Endometrium (tissue), 2 donors: ENCODE measurements at regions not wholly inside any gene's neighbourhood (a gene's known extent, or its start where the extent isn't known, plus 50 kb on each side); places are given as distances from the start of the nearest gene placed in this dataset.
"Not testable (repeated sequence)": the region's sequence is repeated elsewhere in the genome, so short reads cannot be mapped to it uniquely, and the experiment has no call there.

Source experiments
- FAIRE-seq: peaks from 2 replicates; lab custom pipeline; 2012; peaks lifted over from hg19 to GRCh38; lab: Jason Lieb, UNC
- donor health status: control.
- donor health status: control.

DNA sequence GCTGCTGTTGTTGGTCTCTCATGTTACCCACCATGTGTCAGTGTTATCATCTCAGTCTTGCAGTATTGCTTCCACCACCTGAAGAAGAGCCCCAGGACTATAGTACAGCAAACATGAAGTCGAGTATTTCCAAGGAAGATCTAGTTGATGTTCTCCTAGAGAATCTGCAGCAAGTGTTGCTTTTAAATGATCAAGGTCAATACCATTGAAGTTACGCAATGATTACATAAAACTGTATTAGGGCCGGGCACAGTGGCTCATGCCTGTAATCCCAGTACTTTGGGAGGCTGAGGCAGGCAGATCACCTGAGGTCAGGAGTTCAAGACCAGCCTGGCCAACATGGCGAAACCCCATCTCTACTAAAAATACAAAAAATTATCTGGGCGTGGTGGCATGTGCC is 173.9 kb downstream of the TJP1 start:
- not testable (repeated sequence) for FAIRE-seq

DNA sequence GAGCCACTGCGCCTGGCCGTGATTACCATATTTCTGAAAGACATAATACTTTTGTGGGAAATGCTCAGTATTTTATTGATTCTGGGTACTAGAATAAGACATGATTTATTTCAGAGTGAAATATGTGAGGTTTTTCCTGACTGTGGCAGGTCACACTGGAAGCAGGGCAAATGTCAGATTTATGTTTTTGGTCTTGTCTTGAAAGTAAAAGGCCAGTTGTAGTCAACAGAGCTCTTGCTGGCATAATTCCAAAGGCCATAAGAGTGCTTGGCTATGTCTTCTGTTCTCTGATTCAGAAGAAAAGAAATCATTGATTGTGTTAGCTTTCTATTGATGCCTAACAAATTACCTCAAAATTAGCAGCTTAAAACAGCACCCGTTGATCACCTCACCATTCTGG is 176.4 kb downstream of the TJP1 start:
- FAIRE-seq: no peak

DNA sequence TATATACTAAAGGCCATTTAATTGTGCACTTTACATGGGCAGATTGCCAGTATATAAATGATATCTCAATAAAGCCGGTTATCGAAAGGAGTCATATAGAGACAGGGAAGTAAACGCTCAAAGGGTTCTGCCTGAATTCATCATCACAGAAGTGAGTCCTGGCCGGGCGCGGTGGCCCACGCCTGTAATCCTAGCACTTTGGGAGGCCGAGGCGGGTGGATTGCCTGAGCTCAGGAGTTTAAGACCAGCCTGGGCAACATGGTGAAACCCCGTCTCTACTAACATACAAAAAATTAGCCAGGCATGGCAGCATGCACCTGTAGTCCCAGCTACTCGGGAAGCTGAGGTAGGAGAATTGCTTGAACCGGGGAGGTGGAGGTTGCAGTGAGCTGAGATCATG is 177.9 kb downstream of the TJP1 start:
- FAIRE-seq: not testable (repeated sequence)

DNA sequence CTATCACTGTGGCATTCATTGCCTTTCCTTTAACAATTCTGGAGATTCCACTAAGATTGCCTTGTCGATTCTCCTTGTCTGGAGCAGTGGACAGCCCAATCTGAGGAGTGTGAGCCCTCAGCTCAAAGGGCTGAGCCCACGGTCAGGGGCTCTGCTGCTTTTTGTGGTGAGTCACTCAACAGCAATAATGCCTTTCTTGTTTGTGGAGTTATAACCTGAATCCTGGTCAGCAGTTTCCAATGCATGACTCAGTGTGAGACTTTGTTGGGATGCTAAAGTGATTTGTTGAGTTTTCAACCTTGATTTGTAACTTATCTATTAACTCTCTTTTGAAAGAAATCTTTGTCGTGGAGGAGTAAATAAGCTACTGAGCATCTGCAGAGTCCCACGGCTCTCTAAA is 183.5 kb downstream of the TJP1 start:
- FAIRE-seq: no peak

DNA sequence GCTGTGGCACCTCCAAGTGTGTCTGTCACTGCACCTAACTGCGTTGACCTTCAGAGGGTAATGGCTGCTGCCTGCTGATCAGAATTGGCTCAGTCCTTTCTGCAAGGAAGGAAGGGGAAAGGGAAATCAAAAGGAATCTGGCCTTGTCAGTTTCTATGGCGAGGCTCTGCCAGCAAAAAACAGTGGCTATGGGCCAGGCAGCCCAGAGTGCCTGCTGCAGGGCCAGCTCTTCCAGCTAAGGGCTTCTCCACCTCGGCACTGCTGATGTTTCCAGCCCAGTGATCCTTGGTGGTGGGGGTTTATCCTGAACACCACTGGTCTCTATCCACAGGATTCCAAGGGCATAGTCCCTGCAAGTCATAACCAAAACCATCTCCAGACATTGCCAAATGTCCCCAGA is 184.3 kb downstream of the TJP1 start:
- no peak for FAIRE-seq

DNA sequence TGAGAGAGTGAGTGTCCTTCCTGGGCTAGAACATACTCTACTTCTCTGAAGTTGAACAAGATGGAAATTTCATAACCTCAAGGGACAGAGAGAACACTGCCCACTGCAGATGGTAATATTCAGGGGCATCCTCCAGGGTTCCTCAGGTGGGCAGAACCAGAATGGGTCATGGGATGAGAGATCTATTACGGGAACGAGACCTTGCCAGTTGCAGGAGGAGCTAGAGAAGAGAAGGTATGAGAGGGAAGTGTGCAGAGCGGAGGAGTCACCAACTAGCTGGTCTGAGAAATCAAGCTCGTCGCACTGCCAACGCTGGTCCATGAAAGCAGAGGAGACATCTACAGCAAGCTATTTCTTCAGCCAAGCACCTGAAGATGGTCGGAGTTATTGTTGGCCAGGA is 184.7 kb downstream of the TJP1 start:
- no peak for FAIRE-seq

DNA sequence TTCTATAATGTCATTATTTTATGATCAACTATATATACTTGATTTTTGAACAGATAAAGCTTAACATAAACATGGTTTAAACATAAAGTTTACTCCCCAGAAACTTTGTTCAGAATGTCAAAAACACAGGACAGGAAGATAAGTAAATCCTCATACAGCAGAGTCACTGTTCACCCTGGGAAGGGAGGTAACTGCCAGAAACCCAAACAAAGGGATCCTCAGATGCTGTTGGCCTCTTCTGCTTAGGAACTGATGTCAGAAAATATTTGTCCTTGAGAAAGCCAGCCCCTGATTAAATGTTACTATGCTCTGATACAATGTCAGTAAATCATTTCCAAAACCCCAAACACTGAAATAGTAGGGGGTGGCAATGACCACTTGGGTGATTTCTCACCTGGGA is 185.3 kb downstream of the TJP1 start:
- FAIRE-seq: no peak

DNA sequence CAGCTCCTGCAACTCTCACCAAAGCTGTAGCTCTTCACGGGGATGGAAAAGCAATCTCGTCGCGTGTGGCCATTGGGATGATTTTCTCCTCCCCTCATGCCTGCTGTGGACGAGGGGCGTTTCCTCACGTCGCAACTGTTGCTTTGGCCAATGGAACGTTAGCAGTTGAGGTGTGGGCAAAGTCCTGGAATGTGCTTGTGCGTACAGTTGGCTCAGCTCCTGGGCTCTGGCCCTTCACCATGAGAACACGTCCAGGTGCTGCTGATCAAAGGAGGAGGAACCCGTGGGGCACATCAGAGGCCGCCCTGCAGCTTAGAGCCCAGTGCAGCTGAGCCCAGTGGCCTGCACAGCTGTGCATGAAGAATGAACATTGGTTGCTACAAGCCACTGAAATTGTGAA is 186.1 kb downstream of the TJP1 start:
- FAIRE-seq: no peak

DNA sequence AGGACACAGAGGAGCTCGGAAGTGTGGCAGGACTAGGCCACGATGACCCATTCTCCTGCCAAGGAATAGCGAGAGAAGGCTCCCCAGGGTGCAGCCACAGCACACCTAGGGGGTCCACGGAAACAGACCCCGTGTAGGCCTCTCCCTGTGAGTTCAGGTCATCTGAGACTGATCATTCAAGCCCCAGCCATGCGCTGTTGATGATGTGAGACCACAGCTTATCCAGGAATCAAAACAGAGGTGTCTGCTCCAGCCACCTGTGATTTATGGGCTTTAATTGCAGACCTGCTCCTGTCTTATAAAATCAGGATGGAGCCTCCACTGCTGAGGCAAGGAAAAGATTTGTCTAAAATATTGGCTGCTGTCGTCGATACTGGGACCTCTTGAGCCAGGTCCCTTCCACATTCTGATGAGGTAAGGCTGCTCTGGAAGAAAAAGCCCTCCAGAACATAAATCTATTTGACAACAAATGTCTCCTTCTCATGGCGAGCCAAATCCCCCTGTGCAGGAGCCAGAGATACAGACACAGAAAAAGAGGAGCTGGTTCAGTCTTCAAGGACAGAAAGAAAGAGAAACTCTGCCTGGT is 186.7 kb downstream of the TJP1 start:
- FAIRE-seq: no peak

DNA sequence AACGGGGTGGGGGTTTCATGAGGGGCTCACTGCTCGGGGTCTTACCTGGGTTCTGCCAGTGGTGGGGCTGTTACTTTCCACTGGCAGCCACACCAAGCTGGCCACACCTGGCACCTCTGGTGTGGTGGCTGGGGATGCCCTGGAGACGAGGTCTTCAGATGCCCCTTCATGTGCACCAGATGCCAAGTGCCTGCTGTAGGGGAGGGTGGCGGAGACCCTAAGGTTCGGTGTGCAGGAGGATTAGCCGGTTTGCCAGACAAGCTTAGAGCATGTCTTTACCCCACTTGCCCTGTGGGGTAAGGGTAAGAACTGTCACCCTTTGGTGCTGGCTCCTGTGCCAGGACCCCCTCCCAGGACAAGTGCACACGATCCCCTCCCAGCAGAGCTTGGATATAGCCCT is 188.3 kb downstream of the TJP1 start:
- no peak for FAIRE-seq

DNA sequence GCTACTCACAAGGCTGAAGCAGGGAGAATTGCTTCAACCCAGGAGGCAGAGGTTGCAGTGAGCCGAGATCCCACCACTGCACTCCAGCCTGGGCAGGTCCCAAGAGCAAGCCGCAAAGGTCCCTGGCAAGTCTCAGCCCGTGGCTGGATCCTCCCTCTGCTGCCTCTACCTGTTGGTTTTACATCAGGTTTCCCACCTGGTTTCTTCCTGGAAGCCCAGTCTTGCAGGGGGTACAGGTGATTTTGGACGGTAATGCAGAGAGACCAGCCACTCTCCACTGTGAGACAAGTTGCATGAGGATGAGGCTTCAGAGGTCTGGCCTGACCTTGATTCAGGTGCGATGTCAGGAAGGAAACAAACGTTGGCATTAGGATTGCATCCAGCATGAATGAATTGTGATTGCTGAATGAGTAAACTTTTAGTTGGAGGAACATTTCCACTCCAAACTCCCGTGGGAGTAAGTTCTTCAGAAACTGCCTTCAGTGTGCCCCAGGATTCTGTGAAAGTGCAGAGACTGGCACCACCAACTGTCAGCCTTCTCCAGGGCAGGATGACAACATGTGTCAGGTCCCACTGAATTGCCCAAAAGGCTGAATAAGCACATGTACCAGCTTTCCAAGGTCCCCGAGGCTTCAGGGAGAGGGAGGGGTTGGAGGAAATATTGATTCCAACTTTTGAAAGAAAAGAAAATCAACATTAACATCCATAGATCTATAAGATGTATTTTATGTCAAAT is 189.4 kb downstream of the TJP1 start:
- no peak for FAIRE-seq

DNA sequence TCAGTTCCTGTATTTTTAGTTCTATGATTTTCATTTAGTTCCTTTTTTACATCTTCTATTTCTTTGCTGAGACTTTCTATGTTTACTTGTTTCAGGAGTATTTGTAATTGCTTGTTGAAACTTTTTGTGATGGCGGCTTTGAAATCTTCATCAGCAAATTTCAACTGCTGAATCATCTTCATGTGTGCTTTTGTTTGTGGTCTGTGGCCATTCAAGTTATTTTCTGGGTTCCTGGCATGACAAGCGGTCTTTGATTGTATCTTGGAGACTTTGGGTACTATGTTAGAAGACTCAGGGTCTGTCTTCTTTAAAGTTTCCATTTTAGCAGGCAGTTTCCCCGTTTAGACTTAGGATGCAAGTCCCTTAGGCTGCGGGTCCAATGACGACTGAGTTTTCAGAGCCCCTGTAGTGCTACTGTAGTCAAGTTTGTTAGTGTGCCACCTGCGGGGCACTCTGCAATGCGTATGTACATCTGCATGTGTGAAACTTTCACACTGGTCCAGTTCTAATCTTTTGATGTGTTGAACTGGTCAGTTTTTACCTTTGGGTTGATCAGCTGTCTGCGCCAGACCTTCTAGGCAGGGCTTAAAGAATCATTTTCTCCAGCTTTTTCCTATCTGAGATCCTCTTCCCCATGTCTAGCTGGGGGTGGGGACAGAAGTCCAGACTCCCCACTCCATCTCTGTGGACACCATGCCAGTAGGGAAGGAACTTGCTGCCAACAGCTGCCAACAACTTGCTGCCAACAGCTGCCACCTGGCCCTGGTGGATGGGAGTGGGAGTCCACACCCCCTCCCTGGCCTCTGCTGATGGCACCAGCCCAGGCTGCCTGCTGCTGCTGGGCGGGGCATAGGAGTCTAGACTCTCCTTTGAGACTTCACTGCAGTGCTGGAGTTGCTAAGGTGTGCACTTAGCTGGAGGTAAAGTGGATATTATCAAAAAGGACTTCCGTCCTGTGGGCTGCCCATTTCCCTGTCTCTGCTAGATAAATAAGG is 190.9 kb downstream of the TJP1 start:
- no peak for FAIRE-seq

DNA sequence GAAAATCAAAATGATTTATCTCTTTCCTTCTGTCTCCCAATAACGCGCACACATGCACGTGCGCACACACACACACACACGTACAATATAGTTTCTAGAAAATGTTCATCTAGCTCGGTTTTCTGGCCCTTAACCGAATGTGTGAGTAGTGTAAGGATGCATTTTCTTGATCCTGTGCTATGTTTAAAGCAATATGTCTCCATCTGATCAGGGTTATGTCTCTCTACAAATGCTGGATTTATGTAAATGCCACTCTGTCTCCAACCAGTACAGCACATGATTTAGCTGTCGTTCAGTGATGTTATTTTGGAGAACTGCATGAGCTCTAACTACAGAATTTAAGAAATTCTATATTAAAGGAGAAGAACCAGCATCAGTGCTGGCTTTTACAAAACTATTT is 198.0 kb downstream of the TJP1 start:
- FAIRE-seq: no peak

DNA sequence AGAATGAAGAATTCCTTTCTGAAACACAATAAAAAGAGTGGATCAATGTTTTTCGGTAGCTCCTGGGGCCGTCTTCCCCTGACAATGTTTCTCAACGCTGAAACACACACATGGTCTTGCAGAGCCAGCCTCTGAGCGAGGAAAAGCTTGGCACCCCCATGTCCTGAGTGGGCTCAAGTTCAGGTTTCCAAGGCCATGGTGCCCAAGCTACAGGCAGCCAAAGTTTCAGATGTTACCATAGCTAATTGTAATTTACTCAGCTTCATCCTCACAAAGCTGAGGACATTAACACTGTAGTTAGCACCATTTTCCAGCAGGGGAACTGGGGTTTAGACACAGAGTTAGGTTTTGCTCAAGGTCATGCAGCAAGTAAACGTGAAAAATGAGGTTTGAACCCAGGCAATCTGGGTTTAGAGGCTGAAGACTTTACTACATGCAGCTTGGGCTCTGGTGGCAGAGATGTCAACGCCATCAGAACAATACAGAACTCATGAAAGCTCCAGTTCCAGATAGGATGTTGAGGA is 199.1 kb downstream of the TJP1 start:
- FAIRE-seq: no peak

DNA sequence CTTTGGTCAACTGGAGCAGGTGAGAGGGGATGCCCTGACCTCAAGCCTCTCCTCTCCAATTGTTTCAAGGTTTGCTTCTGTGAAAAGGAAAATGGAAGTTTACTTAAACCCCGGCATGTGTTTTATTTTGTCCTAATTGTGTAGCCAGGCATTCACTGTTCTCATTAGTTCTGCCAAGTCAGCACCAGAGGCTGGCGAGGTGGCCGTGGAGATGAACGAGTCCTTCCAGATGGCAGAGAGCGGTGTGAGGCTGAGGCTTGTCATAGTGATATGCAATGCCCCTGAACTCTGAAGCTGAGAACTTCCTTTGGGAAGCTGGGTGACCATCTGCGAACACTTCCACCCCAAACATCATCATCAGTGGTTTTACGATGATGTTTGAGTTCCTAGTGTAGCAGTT is 199.6 kb downstream of the TJP1 start:
- FAIRE-seq: no peak

DNA sequence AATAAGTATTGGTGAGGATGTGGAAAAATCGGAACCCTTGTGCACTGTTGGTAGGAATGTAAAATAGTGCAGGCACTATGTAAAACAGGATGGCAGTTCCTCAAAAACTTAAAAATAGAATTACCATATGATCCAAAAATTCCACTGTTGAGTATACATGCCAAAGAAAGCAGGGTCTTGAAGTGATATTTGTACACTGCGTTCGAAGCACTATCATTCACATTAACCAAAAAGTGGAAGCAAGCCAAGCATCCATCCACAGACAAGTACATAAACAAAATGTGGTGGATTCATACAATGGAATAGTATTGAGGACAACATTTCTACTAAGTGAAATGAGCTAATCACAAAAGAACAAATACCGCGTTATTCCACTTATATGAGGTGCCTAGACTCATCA is 200.7 kb downstream of the TJP1 start:
- FAIRE-seq: no peak

DNA sequence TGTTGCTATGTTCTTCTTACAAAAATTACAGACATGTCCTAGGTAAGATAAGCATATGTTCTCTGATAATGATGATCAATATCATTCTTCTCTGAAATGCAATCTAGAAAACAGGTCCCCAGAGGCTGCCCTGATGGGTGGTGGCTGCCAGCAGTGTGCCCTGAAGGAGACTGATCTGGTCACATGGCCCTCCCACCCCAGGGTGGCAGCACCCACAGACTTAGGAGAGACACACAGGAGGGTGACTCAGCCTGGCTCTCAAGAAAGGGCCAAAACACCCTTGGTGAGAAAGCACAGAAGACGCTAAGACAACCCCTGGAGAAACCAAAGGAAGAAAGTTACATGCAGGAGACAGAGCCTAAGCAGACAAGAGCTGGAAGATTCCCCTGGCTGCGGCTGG is 203.7 kb downstream of the TJP1 start:
- FAIRE-seq: no peak

DNA sequence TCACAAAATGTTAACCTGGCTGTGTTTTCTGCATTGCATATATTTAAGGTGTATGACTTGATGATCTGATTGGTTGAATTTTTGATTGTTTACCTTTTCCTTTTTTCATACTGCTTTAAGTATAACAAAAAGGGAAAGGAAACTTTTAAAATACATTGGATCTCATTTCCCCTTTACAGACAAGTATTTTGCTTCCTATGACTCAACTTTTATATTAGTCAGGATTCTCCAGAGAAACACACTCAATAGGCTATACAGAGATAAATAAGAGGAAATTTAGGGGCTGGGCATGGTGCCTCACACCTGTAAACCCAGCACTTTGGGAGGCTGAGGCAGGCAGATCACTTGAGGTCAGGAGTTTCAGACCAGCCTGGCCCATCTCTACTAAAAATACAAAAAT is 205.8 kb downstream of the TJP1 start:
- no peak for FAIRE-seq

DNA sequence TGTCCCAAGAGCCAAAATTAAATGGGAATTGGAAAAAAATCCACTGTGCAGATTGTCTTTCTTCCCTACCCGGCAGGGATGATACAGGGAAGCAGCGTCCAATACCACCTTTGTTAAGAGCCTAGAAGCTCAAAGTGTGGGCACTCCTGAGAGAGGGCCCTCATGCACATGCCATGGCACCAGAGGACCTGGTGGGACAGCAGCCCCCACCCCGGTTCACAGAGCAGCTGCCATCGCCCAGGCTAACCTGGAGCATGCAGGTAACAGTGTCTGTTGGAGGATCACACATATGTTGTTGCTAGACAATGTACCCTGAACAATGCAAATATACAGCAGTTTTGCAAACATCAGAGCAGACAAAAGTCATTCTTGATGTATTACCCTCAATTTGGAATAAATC is 206.5 kb downstream of the TJP1 start:
- FAIRE-seq: no peak

DNA sequence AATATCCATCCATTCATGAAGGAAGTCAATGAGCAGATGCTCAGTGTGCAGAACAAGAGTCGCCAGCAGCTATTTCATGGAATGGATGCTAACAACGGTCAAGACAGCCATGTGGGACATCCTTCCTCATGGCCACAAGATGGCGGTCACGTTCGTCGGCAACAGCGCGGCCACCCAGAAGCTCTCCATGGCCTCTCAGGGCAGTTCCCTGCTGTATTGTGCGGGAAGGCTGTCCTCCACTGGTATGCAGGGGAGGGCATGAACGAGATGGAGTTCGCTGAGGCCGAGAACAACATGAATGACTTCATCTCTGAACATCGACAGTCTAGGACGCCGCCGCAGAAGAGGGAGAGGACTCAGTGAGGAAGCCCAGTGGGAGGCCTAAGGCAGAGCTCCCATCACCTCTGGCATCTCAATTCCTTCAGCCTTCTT is 208.3 kb downstream of the TJP1 start:
- no peak for FAIRE-seq

DNA sequence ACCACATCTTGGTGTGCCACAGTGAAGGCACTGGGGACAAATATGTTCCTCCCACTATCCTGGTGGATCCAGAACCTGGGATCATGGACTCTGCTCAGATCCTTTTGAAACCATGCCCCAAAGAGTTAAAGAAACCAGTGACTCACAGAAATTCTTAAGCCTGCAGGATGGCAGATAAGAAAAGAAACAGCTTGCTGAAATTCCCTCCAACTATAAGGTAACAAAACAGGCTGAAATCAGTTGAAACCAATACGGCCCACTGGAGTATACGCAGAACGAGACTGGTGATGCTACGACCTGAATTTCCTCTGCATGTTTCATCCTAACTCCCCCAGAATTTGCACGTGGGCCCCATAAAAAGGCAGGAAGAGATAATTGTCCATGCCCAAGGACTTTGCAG is 209.6 kb downstream of the TJP1 start:
- no peak for FAIRE-seq

DNA sequence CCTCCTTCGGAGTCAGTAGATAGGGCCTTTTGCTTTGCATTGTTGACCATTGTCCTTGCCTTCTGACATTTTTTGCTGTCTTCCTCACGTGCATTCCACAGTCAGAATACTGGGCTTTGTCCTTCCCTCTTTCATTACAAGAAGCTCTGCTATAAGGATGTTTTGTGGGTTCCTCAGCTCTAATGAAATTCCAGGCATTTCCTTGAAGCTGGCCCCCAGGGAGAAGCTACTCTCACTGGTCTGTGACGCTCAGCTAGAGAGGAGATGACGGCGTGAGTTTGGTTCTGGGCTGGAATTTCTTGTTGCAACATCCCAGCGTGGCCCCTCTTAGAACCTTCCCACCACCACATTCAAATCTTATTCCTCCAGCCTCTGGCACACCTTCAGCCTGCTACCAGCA is 210.2 kb downstream of the TJP1 start:
- FAIRE-seq: no peak

DNA sequence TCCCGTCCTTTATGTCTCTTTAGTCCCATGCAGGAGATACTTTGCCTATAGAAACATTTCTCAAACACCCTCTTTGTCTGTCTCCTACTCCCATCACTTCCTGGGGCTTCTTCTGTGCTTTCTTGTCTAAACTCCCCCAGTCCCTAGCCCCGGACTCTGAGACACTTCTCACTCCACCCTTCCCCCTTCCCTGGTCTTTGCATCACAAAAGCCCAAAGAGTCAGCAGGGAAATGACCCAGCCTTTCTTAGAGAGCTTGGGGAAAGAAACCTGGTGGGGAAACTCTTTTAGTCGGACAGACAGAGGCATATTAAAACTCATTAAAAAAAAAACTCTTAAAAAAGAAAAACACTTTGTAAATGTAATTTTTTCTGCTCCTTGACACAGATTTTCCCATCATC is 211.2 kb downstream of the TJP1 start:
- FAIRE-seq: no peak
